H9 (cell line): ENCODE measurements at regions not wholly inside any gene's neighbourhood (a gene's known extent, or its start where the extent isn't known, plus 50 kb on each side); places are given as distances from the start of the nearest gene placed in this dataset.

Experiments
- DNase-seq: peaks from one replicate; pipeline ENCODE4 v3.0.0-alpha.2; 2017
- H2AFZ ChIP-seq: one replicate; pipeline ENCODE4 v1.6.1; 2013; ENCODE audit warnings: mild to moderate bottlenecking, low read length, control low read depth, moderate library complexity
- H2AK5ac ChIP-seq: 2 replicates; pipeline ENCODE4 v1.6.1; 2013; ENCODE audit warnings: low read length, control low read depth, mixed read lengths; ENCODE audit not compliant: insufficient read length
- H2BK120ac ChIP-seq: one replicate; pipeline ENCODE4 v1.6.1; 2013; ENCODE audit warnings: low read depth, mild to moderate bottlenecking, low read length, control low read depth, inconsistent platforms; ENCODE audit not compliant: poor library complexity, severe bottlenecking
- H2BK12ac ChIP-seq: 2 replicates; pipeline ENCODE4 v1.6.1; 2013; ENCODE audit warnings: low read length, control low read depth, mixed read lengths, low read depth; ENCODE audit not compliant: insufficient read length
- H2BK15ac ChIP-seq: 2 replicates; pipeline ENCODE4 v1.6.1; 2013; ENCODE audit warnings: low read depth, low read length, control low read depth
- H2BK20ac ChIP-seq: one replicate; pipeline ENCODE4 v1.6.1; 2013; ENCODE audit warnings: low read depth, mild to moderate bottlenecking, low read length, control low read depth, inconsistent platforms; ENCODE audit not compliant: poor library complexity, severe bottlenecking
- H2BK5ac ChIP-seq: 2 replicates; pipeline ENCODE4 v1.6.1; 2013; ENCODE audit warnings: low read length, control low read depth, mixed read lengths; ENCODE audit not compliant: insufficient read length
- H3K14ac ChIP-seq: 2 replicates; pipeline ENCODE4 v1.6.1; 2013; ENCODE audit warnings: low read length, control low read depth; ENCODE audit not compliant: insufficient read depth
- H3K18ac ChIP-seq: 2 replicates; pipeline ENCODE4 v1.6.1; 2013; ENCODE audit warnings: low read depth, mild to moderate bottlenecking, mixed read lengths, low read length, control low read depth; ENCODE audit not compliant: insufficient read length
- H3K23ac ChIP-seq: 2 replicates; pipeline ENCODE4 v1.6.1; 2013; ENCODE audit warnings: low read length, control low read depth, mixed read lengths, low read depth; ENCODE audit not compliant: insufficient read length
- H3K23me2 ChIP-seq: 2 replicates; pipeline ENCODE4 v1.6.1; 2013; ENCODE audit warnings: low read depth, mild to moderate bottlenecking, mixed read lengths, low read length, control low read depth; ENCODE audit not compliant: insufficient read length, poor library complexity, severe bottlenecking
- H3K27ac ChIP-seq: 2 replicates; pipeline ENCODE4 v1.5.1; 2013; ENCODE audit warnings: low read length, control low read depth, mixed read lengths, low read depth; ENCODE audit not compliant: insufficient read length
- H3K27me3 ChIP-seq: 2 replicates; pipeline ENCODE4 v1.6.1; 2013; ENCODE audit warnings: low read length, control low read depth, inconsistent platforms; ENCODE audit not compliant: insufficient read depth
- H3K4ac ChIP-seq: 2 replicates; pipeline ENCODE4 v1.6.1; 2013; ENCODE audit warnings: low read depth, mild to moderate bottlenecking, control low read depth, inconsistent platforms, low read length, moderate library complexity
- H3K4me1 ChIP-seq: 2 replicates; pipeline ENCODE4 v1.6.1; 2013; ENCODE audit warnings: low read length, control low read depth, inconsistent platforms; ENCODE audit not compliant: insufficient read depth
- H3K4me2 ChIP-seq: 2 replicates; pipeline ENCODE4 v1.6.1; 2013; ENCODE audit warnings: low read length, control low read depth, mixed read lengths; ENCODE audit not compliant: insufficient read length, insufficient read depth
- H3K56ac ChIP-seq: 2 replicates; pipeline ENCODE4 v1.6.1; 2013; ENCODE audit warnings: low read depth, mild to moderate bottlenecking, mixed read lengths, low read length, control low read depth; ENCODE audit not compliant: insufficient read length
- H3K79me1 ChIP-seq: 2 replicates; pipeline ENCODE4 v1.6.1; 2013; ENCODE audit warnings: low read depth, mild to moderate bottlenecking, moderate library complexity, low read length, control low read depth, inconsistent platforms; ENCODE audit not compliant: insufficient read depth, poor library complexity, severe bottlenecking
- H3K79me2 ChIP-seq: 2 replicates; pipeline ENCODE4 v1.6.1; 2013; ENCODE audit warnings: low read length, control low read depth, inconsistent platforms; ENCODE audit not compliant: insufficient read depth
- H3K9ac ChIP-seq: 2 replicates; pipeline ENCODE4 v1.6.1; 2013; ENCODE audit warnings: low read length, control low read depth, mixed read lengths; ENCODE audit not compliant: insufficient read length; ENCODE audit errors: extremely low read depth
- H3K9me3 ChIP-seq: one replicate; pipeline ENCODE4 v1.6.1; 2013; ENCODE audit warnings: low read depth, low read length, inconsistent platforms; ENCODE audit not compliant: control insufficient read depth
- H3T11ph ChIP-seq: one replicate; pipeline ENCODE4 v1.6.1; 2013; ENCODE audit warnings: mild to moderate bottlenecking, low read length, control low read depth, inconsistent platforms
- H4K20me1 ChIP-seq: one replicate; pipeline ENCODE4 v1.6.1; 2013; ENCODE audit not compliant: control insufficient read depth, insufficient read length, insufficient read depth
- H4K5ac ChIP-seq: 2 replicates; pipeline ENCODE4 v1.6.1; 2013; ENCODE audit warnings: low read depth, mild to moderate bottlenecking, mixed read lengths, low read length, control low read depth; ENCODE audit not compliant: insufficient read length
- H4K8ac ChIP-seq: replicated peaks from 2 replicates; pipeline ENCODE4 v1.6.1; 2013; ENCODE audit warnings: low read length, control low read depth, mixed read lengths, low read depth; ENCODE audit not compliant: insufficient read length
- H4K91ac ChIP-seq: 2 replicates; pipeline ENCODE4 v1.6.1; 2013; ENCODE audit warnings: low read depth, mild to moderate bottlenecking, moderate library complexity, mixed read lengths, low read length, control low read depth; ENCODE audit not compliant: insufficient read length
- H3K27ac Mint-ChIP-seq, 3 experiments: 2 replicates in 2 of 3; 3 replicates in 1 of 3; pipeline ENCODE4 v1.8.0; 2020 to 2021; ENCODE audit warnings: mixed read lengths in 3 of 3, mild to moderate bottlenecking in 1 of 3, moderate library complexity in 1 of 3
- H3K27me3 Mint-ChIP-seq: 2 replicates; pipeline ENCODE4 v1.8.0; 2021; ENCODE audit warnings: low read depth, mild to moderate bottlenecking, moderate library complexity, mixed read lengths
- H3K36me3 Mint-ChIP-seq, 3 experiments: 2 replicates in 2 of 3; 3 replicates in 1 of 3; pipeline ENCODE4 v1.8.0; 2020 to 2021; ENCODE audit warnings: low read depth in 3 of 3, mixed read lengths in 3 of 3; ENCODE audit not compliant: insufficient read depth in 1 of 3
- H3K4me1 Mint-ChIP-seq, 2 experiments: 2 replicates each; pipeline ENCODE4 v1.8.0; 2020; ENCODE audit warnings: mixed read lengths in 2 of 2
- H3K4me3 Mint-ChIP-seq, 2 experiments: 2 replicates in 1 of 2; 3 replicates in 1 of 2; pipeline ENCODE4 v1.8.0; 2020 to 2021; ENCODE audit warnings: mild to moderate bottlenecking in 2 of 2, mixed read lengths in 2 of 2, moderate library complexity in 1 of 2
- H3K9me3 Mint-ChIP-seq, 2 experiments: 2 replicates in 1 of 2; 3 replicates in 1 of 2; pipeline ENCODE4 v1.8.0; 2020; ENCODE audit warnings: mild to moderate bottlenecking in 2 of 2, mixed read lengths in 2 of 2, moderate library complexity in 1 of 2
- WGBS: extraction: QIAGEN DNeasy Blood & Tissue Kit; methylation state at CpG from one replicate; pipeline ENCODE4 v1.1.7; 2013; ENCODE audit warnings: missing lambda C conversion rate, low lambda C conversion rate, mixed read lengths; ENCODE audit not compliant: insufficient read length; ENCODE audit errors: extremely low coverage; 5-methylcytosine and 5-hydroxymethylcytosine counted together
- TF ChIP-seq, protein P1 (sequence below): fragments of 200-600 bp; sonication (generic); conservative IDR thresholded peaks from 3 replicates; pipeline ENCODE4 v1.8.0; 2021; ENCODE audit warnings: antibody characterized with exemption, mild to moderate bottlenecking

DNA sequence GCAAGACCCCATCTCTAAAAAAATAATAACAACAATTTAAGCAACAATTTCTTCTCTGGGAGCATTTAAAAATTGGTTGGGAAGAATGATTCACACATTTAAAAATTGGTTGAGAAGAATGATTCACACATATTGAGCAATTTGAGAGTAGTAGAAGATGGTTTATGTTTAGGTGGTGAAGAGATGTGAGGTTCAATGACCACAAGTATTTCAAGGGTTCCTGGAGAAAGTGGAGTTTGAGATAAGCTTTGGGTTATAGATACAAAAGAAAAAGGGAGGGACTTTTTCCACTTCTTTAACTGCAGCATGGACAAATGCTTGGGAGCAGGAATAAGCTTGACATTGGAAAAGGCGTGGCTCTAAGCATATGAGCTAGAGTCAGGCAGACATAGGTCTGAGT, 145.7 kb upstream of the NPHP3 start:
- Mint-ChIP-seq H3K9me3 (no peaks in the 10 kb centered on the region), H3K4me1 (no peaks in the 10 kb centered on the region), H3K27me3 (no peaks in the 10 kb centered on the region), H3K4me3 (no peak overlapping the region), H3K36me3 (no peaks in the 10 kb centered on the region), H3K27ac (no peak overlapping the region)
- H2AFZ ChIP-seq = no peak overlapping the region
- H4K5ac ChIP-seq = no peak overlapping the region
- H2BK120ac ChIP-seq = no peak overlapping the region
- DNase-seq = no peak
- no peaks in the 10 kb centered on the region for H3K79me1 ChIP-seq
- H4K91ac ChIP-seq = no peak overlapping the region
- no peak overlapping the region for H2BK5ac ChIP-seq
- H3K18ac ChIP-seq = no peak overlapping the region
- H3K56ac ChIP-seq = no peak overlapping the region
- H3K14ac ChIP-seq = no peak overlapping the region
- H4K8ac ChIP-seq = no peak overlapping the region
- no peaks in the 10 kb centered on the region for H4K20me1 ChIP-seq
- H3K4me2 ChIP-seq = no peak overlapping the region
- H3K23ac ChIP-seq = no peak overlapping the region
- H2BK15ac ChIP-seq = no peak overlapping the region
- no peaks in the 10 kb centered on the region for H3K4me1 ChIP-seq
- no peak overlapping the region for H3K27ac ChIP-seq
- no peak overlapping the region for H2AK5ac ChIP-seq
- no peak overlapping the region for H3K9ac ChIP-seq
- no peaks in the 10 kb centered on the region for H3K9me3 ChIP-seq
- WGBS = no CpG with 5 or more reads among the region's 1 CpG
- no peak overlapping the region for H3T11ph ChIP-seq
- H2BK20ac ChIP-seq = no peak overlapping the region
- H3K4ac ChIP-seq = no peak overlapping the region
- TF ChIP-seq, protein P1, sequence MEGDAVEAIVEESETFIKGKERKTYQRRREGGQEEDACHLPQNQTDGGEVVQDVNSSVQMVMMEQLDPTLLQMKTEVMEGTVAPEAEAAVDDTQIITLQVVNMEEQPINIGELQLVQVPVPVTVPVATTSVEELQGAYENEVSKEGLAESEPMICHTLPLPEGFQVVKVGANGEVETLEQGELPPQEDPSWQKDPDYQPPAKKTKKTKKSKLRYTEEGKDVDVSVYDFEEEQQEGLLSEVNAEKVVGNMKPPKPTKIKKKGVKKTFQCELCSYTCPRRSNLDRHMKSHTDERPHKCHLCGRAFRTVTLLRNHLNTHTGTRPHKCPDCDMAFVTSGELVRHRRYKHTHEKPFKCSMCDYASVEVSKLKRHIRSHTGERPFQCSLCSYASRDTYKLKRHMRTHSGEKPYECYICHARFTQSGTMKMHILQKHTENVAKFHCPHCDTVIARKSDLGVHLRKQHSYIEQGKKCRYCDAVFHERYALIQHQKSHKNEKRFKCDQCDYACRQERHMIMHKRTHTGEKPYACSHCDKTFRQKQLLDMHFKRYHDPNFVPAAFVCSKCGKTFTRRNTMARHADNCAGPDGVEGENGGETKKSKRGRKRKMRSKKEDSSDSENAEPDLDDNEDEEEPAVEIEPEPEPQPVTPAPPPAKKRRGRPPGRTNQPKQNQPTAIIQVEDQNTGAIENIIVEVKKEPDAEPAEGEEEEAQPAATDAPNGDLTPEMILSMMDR = no peak
- H2BK12ac ChIP-seq = no peak overlapping the region
- no peaks in the 10 kb centered on the region for H3K27me3 ChIP-seq
- H3K23me2 ChIP-seq = no peaks in the 10 kb centered on the region
- H3K79me2 ChIP-seq = no peaks in the 10 kb centered on the region
